Suprapubic skin (tissue), 4 donors: ENCODE measurements at regions not wholly inside any gene's neighbourhood (a gene's known extent, or its start where the extent isn't known, plus 50 kb on each side); places are given as distances from the start of the nearest gene placed in this dataset.

Experiments
- POLR2A ChIP-seq, 2 donors: fragments of 450-650 bp; IDR thresholded peaks; one replicate each; pipeline ENCODE4 v1.6.1; 2017; ENCODE audit warnings: antibody characterized with exemption in 2 of 2, mild to moderate bottlenecking in 2 of 2, moderate library complexity in 2 of 2
- POLR2AphosphoS5 ChIP-seq, 3 donors: sonication (generic); formaldehyde crosslinking; IDR thresholded peaks; one replicate each; pipeline ENCODE4 v1.6.1; 2017; ENCODE audit warnings: antibody characterized with exemption in 3 of 3
- TF ChIP-seq, protein P1 (sequence below), 2 donors: fragments of 200-600 bp in 1 of 2; fragments of 450-650 bp in 1 of 2; sonication (generic) in 1 of 2; IDR thresholded peaks; one replicate each; pipeline ENCODE4 v1.5.1; 2016 to 2019; ENCODE audit warnings: antibody characterized with exemption in 2 of 2, mild to moderate bottlenecking in 1 of 2, moderate library complexity in 1 of 2

- TF ChIP-seq, protein P1, sequence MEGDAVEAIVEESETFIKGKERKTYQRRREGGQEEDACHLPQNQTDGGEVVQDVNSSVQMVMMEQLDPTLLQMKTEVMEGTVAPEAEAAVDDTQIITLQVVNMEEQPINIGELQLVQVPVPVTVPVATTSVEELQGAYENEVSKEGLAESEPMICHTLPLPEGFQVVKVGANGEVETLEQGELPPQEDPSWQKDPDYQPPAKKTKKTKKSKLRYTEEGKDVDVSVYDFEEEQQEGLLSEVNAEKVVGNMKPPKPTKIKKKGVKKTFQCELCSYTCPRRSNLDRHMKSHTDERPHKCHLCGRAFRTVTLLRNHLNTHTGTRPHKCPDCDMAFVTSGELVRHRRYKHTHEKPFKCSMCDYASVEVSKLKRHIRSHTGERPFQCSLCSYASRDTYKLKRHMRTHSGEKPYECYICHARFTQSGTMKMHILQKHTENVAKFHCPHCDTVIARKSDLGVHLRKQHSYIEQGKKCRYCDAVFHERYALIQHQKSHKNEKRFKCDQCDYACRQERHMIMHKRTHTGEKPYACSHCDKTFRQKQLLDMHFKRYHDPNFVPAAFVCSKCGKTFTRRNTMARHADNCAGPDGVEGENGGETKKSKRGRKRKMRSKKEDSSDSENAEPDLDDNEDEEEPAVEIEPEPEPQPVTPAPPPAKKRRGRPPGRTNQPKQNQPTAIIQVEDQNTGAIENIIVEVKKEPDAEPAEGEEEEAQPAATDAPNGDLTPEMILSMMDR (IDR thresholded peaks at IDR 0.05): no peak
- no peak for TF ChIP-seq POLR2A (IDR thresholded peaks at IDR 0.05)
- no peak for TF ChIP-seq POLR2AphosphoS5 (IDR thresholded peaks at IDR 0.05)
These were observed 165.8 kb upstream of the RAB4A start for GRCh38 chr1:229105109-229105508.
